ENCODE measurements at regions not wholly inside any gene's neighbourhood (a gene's known extent, or its start where the extent isn't known, plus 50 kb on each side); places are given as distances from the start of the nearest gene placed in this dataset.

- TF ChIP-seq EZH2 (IDR thresholded peaks at IDR 0.05) (no peak), CTCF (IDR thresholded peaks at IDR 0.05) (no peak), EZH2phosphoT487 (IDR thresholded peaks at IDR 0.05) (no peak)
Measured at GRCh38 chr18:27501671-27502070, 316.6 kb upstream of the CHST9 start.
